ENCODE measurements at regions not wholly inside any gene's neighbourhood (a gene's known extent, or its start where the extent isn't known, plus 50 kb on each side); places are given as distances from the start of the nearest gene placed in this dataset.
"Not testable (repeated sequence)": the region's sequence is repeated elsewhere in the genome, so short reads cannot be mapped to it uniquely, and the experiment has no call there.

DNA sequence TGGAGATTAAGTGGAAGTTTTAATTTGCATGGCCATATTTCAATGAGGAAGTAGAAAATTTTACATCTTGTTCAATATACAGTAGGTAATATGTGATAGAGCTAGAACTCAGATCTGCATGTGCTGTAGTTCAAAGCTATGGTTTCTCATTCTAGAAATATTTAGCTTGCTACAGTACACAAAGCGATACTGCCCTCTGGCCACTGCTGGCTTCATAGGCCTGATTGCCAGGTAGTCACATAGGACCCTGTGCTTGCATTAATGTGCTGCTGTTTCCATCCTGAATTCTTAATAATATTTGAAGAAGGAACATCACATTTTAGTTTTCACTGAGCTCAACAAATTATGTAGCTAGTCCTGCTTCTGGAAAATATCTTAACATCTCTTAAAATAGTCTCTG, 87.0 kb downstream of the PLSCR2 start:
- Histone ChIP-seq H3K27me3 (ENCODE audit: control insufficient read depth, insufficient read depth, low read length) (no peaks in the 10 kb centered on the region), H3K36me3 (replicated peaks; ENCODE audit: control insufficient read depth, insufficient read depth, low read length) (no peaks in the 10 kb centered on the region), H3K4me3 (ENCODE audit: insufficient read depth, low read depth, low read length) (no peak overlapping the region)
- DNase-seq, result peak; percentile 3

DNA sequence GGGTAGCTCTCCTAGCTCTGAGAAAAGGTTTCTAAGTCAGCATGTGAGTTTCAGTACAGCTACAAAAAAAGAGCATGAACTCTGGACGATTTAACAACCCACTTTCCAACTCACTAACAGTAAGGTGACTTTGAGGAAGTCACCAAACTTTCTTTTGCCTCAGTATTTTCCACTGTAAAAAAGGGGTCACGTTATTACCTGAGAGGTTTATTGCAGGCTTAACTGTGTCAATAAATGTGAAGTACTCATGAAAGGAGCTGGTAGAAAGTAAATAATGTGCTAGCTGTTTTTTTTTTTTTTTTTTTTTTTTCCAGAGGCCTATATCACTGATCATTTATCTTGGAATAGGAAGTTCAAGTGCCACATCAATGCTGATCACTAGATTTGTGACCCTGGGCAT, 89.3 kb downstream of the PLSCR2 start:
- Histone ChIP-seq H3K4me3 (ENCODE audit: insufficient read depth, low read depth, low read length) (no peak overlapping the region), H3K36me3 (replicated peaks; ENCODE audit: control insufficient read depth, insufficient read depth, low read length) (no peaks in the 10 kb centered on the region), H3K27me3 (ENCODE audit: control insufficient read depth, insufficient read depth, low read length) (no peaks in the 10 kb centered on the region)
- no peak for DNase-seq

DNA sequence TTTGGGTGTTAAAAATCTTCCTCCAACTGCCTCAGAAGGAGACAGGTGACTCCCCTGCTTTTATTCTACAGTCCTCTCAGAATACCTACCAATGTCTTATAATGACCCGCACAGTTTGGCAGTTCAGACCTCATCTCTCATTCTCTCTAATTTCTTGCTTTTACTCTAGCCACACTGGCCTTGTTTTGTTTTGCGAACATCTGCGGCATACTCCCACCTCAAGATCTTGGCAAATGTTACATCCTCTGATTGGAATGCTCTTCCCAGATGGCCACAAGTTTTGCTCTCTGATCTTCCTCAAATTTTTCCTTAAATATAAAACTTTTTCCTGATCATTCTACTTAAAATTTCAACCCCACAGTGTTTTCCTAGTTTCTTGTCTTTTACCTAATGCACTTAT, 94.1 kb downstream of the PLSCR2 start:
- no peaks in the 10 kb centered on the region for H3K27me3 ChIP-seq (ENCODE audit: control insufficient read depth, insufficient read depth, low read length)
- no peak overlapping the region for H3K4me3 ChIP-seq (ENCODE audit: insufficient read depth, low read depth, low read length)
- no peaks in the 10 kb centered on the region for H3K36me3 ChIP-seq (replicated peaks; ENCODE audit: control insufficient read depth, insufficient read depth, low read length)
- no peak for DNase-seq

DNA sequence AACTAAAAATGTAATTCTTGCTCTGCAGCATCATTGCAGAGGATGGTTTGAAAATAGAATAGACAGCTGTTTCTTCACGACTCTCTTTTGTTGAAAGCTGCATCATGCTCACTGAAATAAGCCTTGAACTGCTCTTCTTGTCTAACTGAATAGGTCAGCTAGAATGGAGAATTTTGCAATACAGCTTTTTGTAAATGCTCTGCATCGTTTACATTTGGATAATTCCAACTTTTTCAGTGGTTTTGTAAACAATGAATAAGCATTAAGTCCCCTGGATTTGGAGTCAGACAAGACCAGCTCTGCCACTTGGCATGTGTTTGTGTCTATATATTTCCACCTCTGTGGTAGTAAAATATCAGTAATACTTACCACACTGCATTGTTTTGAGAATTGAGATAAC, 95.2 kb downstream of the PLSCR2 start:
- no peaks in the 10 kb centered on the region for H3K36me3 ChIP-seq (replicated peaks; ENCODE audit: control insufficient read depth, insufficient read depth, low read length)
- no peaks in the 10 kb centered on the region for H3K27me3 ChIP-seq (ENCODE audit: control insufficient read depth, insufficient read depth, low read length)
- H3K4me3 ChIP-seq (ENCODE audit: insufficient read depth, low read depth, low read length), result no peak overlapping the region
- DNase-seq, result no peak

DNA sequence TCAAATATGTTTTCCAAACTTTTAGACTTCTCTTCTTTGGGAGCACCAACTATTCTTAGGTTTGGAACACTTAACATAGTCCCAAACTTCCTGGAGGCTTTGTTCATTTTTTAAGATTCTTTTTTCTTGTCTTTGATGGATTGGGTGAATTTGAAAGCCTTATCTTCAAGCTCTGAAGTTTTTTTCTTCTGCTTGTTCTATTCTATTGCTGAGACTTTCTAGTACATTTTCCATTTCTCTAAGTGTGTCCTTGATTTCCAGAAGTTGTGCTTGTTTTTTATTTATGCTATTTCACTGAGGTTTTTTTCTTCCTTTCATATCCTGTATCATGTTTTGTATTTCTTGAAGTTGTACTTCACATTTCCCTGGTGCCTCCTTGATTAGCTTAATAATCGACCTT, 97.5 kb downstream of the PLSCR2 start:
- no peaks in the 10 kb centered on the region for H3K36me3 ChIP-seq (replicated peaks; ENCODE audit: control insufficient read depth, insufficient read depth, low read length)
- H3K27me3 ChIP-seq (ENCODE audit: control insufficient read depth, insufficient read depth, low read length), result no peaks in the 10 kb centered on the region
- no peak for DNase-seq
- no peak overlapping the region for H3K4me3 ChIP-seq (ENCODE audit: insufficient read depth, low read depth, low read length)

DNA sequence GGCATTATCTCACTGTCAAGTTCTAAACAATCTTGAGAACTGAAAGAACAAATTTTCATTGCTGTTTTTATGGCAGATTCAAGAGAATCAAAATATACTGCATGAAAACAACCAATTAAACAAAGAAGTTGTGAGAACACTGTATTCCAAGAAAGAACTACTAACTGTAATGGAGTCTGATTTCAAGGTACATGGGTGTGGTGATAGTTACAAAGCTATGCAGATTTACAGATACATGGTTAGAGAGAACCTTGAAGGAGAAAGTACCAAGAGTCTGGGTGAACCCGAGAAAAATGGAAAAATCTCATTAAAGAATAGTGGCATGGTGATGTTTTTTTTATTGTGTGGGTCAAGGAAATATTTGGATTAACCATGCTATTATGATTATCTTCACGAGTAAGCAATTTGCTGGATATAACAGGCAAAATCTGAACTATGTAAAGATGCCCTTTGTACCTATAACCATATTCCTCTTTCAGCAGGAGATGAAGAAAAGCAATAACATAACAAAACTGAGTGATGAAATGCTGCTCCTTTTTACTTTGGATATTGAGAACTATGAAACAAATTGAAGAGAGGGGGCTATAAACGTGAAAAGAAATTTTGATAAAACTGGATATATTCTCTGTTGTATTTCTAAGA, 100.4 kb downstream of the PLSCR2 start:
- no peak overlapping the region for H3K4me3 ChIP-seq (ENCODE audit: insufficient read depth, low read depth, low read length)
- H3K36me3 ChIP-seq (replicated peaks; ENCODE audit: control insufficient read depth, insufficient read depth, low read length), result no peaks in the 10 kb centered on the region
- no peak for DNase-seq
- H3K27me3 ChIP-seq (ENCODE audit: control insufficient read depth, insufficient read depth, low read length), result no peaks in the 10 kb centered on the region

DNA sequence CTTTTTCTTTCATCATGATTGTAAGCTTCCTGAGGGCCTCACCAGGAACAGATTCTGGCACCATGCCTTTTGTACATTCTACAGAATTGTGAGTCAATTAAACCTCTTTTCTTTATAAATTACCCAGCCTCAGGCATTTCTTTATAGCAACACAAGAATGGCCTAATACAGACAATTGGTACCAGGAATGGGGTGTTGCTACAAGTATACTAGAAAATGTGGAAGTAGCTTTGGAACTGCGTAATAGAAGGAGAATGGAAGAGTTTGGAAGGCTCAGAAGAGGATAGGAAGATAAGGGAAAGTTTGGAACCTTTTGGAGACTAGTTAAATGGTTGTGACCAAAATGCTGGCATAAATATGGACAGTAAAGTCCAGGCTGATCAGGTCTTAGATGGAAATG, 108.9 kb upstream of the PLSCR4 start:
- DNase-seq, result no peak
- Histone ChIP-seq H3K27me3 (ENCODE audit: control insufficient read depth, insufficient read depth, low read length) (no peaks in the 10 kb centered on the region), H3K4me3 (ENCODE audit: insufficient read depth, low read depth, low read length) (no peak overlapping the region), H3K36me3 (replicated peaks; ENCODE audit: control insufficient read depth, insufficient read depth, low read length) (no peaks in the 10 kb centered on the region)

DNA sequence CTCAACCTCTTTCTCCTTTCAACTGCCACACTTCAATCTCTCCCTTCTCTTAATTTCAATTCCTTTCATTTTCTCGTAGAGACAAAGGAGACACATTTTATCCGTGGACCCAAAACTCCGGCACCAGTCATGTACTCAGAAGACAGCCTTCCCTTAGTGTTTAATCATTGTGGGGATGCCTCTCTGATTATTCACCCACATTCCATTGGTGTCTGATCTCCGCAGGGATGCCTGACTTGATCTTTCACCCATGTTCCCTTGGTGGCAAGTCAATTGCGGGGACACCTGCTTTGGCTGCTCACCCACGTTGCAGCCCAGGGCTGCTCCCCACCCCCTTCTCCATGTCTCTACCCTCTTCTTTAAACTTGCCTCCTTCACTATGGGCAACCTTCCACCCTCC, 103.5 kb upstream of the PLSCR4 start:
- DNase-seq; H3K4me3 ChIP-seq (ENCODE audit: insufficient read depth, low read depth, low read length); H3K36me3 ChIP-seq (replicated peaks; ENCODE audit: control insufficient read depth, insufficient read depth, low read length); H3K27me3 ChIP-seq (ENCODE audit: control insufficient read depth, insufficient read depth, low read length): not testable (repeated sequence)

DNA sequence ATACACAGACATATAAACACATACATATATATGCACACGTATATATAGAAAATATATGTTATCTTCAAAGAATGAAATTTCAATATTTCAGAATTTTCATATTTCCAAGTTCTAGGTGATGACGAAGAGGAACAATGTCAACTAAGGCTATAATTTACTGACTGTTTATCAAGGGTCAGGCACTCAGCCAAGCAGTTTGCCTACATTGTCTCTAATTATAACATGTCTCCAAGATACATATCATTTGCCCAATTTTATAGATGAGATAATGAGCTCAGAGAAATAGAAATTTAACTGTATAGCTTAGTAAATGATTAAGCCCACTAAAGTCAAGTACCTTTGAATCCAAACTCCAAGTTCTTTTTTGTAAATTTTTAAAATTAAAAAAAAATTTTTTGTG, 99.9 kb upstream of the PLSCR4 start:
- Histone ChIP-seq H3K27me3 (ENCODE audit: control insufficient read depth, insufficient read depth, low read length) (no peaks in the 10 kb centered on the region), H3K4me3 (ENCODE audit: insufficient read depth, low read depth, low read length) (no peak overlapping the region), H3K36me3 (replicated peaks; ENCODE audit: control insufficient read depth, insufficient read depth, low read length) (no peaks in the 10 kb centered on the region)
- no peak for DNase-seq

DNA sequence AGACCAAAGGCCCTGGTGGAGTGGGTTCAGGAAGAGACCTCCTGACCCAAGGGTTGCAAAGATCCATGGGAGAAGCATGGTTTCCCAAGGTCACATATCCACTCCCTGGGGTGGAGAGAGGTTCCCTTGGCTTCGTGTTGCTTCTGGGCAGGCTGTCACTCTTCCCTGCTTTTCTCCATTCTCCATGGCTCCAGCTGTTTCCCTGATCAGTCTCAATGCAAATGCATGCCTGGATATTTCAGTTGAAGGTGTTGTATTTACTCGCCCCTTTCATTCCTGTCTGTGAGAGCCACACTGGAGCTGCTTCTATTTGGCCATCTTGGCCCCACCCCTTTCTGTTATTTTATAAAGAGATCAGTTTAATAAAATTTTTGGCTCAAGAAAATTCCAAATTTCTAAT, 95.0 kb upstream of the PLSCR4 start:
- Histone ChIP-seq H3K36me3 (replicated peaks; ENCODE audit: control insufficient read depth, insufficient read depth, low read length) (no peaks in the 10 kb centered on the region), H3K27me3 (ENCODE audit: control insufficient read depth, insufficient read depth, low read length) (no peaks in the 10 kb centered on the region), H3K4me3 (ENCODE audit: insufficient read depth, low read depth, low read length) (no peak overlapping the region)
- no peak for DNase-seq

DNA sequence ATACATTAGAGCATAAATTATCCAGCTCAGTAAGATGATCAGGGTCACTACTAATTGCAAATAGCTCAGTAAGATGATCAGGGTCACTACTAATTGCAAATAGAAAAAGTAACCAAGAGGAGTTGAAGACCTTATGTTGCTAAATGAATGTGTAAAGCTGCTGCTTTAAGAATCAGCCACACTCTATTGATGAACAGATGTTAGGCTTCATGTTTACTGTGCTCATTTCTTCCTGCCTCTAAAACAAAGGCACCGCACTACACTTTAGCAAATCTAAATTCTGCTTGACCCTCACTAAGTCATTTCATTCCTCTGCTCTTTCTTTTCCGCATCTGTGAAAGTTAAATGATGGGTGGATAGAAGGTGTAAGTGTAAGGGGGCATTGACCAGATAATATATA, 92.6 kb upstream of the PLSCR4 start:
- DNase-seq, result no peak
- H3K36me3 ChIP-seq (replicated peaks; ENCODE audit: control insufficient read depth, insufficient read depth, low read length), result no peaks in the 10 kb centered on the region
- no peaks in the 10 kb centered on the region for H3K27me3 ChIP-seq (ENCODE audit: control insufficient read depth, insufficient read depth, low read length)
- no peak overlapping the region for H3K4me3 ChIP-seq (ENCODE audit: insufficient read depth, low read depth, low read length)

DNA sequence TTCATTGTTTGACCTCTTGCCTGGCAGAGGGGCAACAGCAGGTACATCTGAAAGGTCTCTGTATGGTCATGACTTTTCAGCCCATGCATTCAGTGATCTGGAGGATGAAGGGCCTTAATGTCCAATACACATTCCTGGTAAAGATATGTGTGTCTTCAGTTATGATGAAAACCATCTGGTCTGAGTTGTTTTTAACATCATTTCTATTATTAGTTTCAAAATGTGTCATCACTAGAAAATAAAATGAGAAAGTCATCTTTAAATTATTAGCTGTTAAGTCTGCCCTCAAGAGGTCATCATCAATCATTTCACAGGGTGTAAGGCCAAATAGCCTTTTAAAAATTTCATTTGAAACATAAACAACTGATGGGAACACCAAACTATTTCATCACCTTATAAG, 92.1 kb upstream of the PLSCR4 start:
- DNase-seq, result no peak

DNA sequence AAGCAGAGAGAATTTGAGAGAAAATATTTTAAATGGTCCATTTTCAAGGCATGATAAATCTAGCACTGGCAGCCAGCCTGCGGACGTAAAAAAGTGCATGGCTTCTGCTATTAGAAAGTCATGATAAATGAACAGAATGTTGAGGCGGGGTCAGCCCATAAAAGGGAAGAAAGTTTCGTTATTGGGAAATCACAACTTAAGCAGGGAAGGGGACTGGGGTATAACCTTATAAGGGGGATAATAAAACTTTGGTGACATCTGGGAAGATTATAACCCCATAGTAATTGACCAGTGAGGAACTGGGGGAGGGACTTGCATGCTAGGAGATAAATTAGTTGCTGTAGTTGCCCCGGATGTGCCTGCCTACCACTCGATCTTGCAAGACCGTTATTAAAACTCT, 88.4 kb upstream of the PLSCR4 start:
- no peak overlapping the region for H3K4me3 ChIP-seq (ENCODE audit: insufficient read depth, low read depth, low read length)
- DNase-seq, result no peak
- H3K27me3 ChIP-seq (ENCODE audit: control insufficient read depth, insufficient read depth, low read length), result no peaks in the 10 kb centered on the region
- H3K36me3 ChIP-seq (replicated peaks; ENCODE audit: control insufficient read depth, insufficient read depth, low read length), result no peaks in the 10 kb centered on the region

More for the DNA sequence above, 92.1 kb upstream of the PLSCR4 start:
- Histone ChIP-seq H3K36me3 (replicated peaks; ENCODE audit: control insufficient read depth, insufficient read depth, low read length) (no peaks in the 10 kb centered on the region), H3K27me3 (ENCODE audit: control insufficient read depth, insufficient read depth, low read length) (no peaks in the 10 kb centered on the region), H3K4me3 (ENCODE audit: insufficient read depth, low read depth, low read length) (no peak overlapping the region)

DNA sequence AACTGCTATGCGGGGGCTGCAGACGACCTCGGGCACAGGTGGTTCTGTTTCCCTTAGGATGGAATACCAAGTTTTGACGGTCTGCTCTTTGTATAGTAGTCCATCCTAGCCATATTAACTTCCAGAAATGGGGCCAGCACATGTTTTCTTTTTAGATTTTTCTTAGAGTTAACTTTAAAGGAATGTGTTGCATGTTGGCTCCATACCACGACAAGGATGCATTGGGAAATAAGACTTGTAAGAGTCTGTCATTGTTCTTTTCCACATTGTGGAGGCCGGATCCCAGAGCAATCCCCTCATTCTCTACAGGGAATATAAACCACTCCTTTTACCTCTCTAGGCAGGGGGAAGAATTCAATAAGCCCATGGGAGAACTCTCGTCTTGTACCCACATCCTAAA, 87.1 kb upstream of the PLSCR4 start:
- DNase-seq, result no peak
- H3K27me3 ChIP-seq (ENCODE audit: control insufficient read depth, insufficient read depth, low read length), result no peaks in the 10 kb centered on the region
- H3K36me3 ChIP-seq (replicated peaks; ENCODE audit: control insufficient read depth, insufficient read depth, low read length), result no peaks in the 10 kb centered on the region
- no peak overlapping the region for H3K4me3 ChIP-seq (ENCODE audit: insufficient read depth, low read depth, low read length)

DNA sequence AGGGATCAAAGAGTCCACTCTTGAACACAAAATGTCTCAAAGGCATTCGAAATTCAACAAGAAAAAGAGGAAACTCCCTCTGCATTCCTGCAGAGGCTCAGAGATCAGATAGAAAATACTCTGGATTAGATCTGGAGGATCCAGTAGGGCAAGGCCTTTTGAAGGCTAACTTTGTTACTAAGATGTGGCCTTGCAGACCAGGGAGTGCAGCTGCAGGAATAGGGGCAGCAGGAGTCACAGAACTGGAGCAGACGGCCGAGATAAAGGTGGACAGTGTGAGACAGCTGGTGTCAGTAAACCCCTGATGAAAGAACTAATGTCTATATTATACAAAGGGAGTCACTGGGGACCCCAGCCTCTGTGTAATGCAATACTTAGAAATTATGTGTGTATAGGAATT, 84.5 kb upstream of the PLSCR4 start:
- no peak for DNase-seq
- no peak overlapping the region for H3K4me3 ChIP-seq (ENCODE audit: insufficient read depth, low read depth, low read length)

DNA sequence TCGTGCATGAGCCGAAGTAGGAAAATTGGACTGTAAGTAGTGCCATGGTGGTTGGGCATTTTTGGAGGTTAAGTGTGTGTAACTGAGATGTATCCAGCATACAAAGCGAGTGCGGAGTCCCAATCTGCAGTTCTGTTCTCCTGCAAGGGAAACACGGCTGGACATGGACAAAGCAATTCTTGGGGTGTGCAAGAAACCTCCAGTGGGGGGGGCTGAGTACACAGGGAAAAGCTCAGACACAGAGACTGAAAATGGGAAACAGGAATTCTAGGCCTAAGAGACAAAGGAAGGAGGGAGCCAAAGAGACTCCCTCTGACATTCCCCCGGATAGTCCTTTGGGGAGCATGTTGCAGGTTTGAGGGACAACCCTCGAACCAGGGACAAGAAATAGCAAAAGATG, 83.2 kb upstream of the PLSCR4 start:
- Histone ChIP-seq H3K36me3 (replicated peaks; ENCODE audit: control insufficient read depth, insufficient read depth, low read length) (no peaks in the 10 kb centered on the region), H3K27me3 (ENCODE audit: control insufficient read depth, insufficient read depth, low read length) (no peaks in the 10 kb centered on the region), H3K4me3 (ENCODE audit: insufficient read depth, low read depth, low read length) (no peak overlapping the region)
- no peak for DNase-seq

More for the DNA sequence above, 84.5 kb upstream of the PLSCR4 start:
- no peaks in the 10 kb centered on the region for H3K36me3 ChIP-seq (replicated peaks; ENCODE audit: control insufficient read depth, insufficient read depth, low read length)
- H3K27me3 ChIP-seq (ENCODE audit: control insufficient read depth, insufficient read depth, low read length), result no peaks in the 10 kb centered on the region

All from H7 (cell line).